SK-N-SH treated with all-trans-retinoic acid at 6 μM for 48 hours (cell line): ENCODE measurements at regions not wholly inside any gene's neighbourhood (a gene's known extent, or its start where the extent isn't known, plus 50 kb on each side); places are given as distances from the start of the nearest gene placed in this dataset.

ENCODE experiments used
- ARNTL ChIP-seq: fragments of 450-650 bp; formaldehyde crosslinking; IDR thresholded peaks from 2 replicates; pipeline ENCODE4 v1.5.0; 2020; ENCODE audit warnings: low read depth, mild to moderate bottlenecking, moderate library complexity, borderline replicate concordance
- ESRRG ChIP-seq: fragments of 250-450 bp; sonication (Bioruptor Pico); IDR thresholded peaks from 2 replicates; pipeline ENCODE4 v1.6.1; 2021; ENCODE audit warnings: mild to moderate bottlenecking
- PATZ1 ChIP-seq: fragments of 250-450 bp; sonication (Bioruptor Pico); IDR thresholded peaks from 2 replicates; pipeline ENCODE4 v1.8.0; 2020; ENCODE audit warnings: mild to moderate bottlenecking, moderate library complexity, borderline replicate concordance
- TOX ChIP-seq: fragments of 250-450 bp; sonication (Bioruptor Pico); IDR thresholded peaks from 2 replicates; pipeline ENCODE4 v1.8.0; 2021; ENCODE audit warnings: mild to moderate bottlenecking, moderate library complexity, borderline replicate concordance
- ZFP30 ChIP-seq: fragments of 450-650 bp; formaldehyde crosslinking; IDR thresholded peaks from 2 replicates; pipeline ENCODE4 v1.5.0; 2022; ENCODE audit warnings: mild to moderate bottlenecking, moderate library complexity
- ZNF565 ChIP-seq: fragments of 450-650 bp; formaldehyde crosslinking; conservative IDR thresholded peaks from 2 replicates; pipeline ENCODE4 v1.5.0; 2020; ENCODE audit warnings: low read depth, mild to moderate bottlenecking, moderate library complexity

- no peak for TF ChIP-seq PATZ1
- TF ChIP-seq ZFP30 (CRISPR knock-in tag), result no peak
- TF ChIP-seq ESRRG (CRISPR knock-in tag), result no peak
- TF ChIP-seq ARNTL (CRISPR knock-in tag), result no peak
- no peak for TF ChIP-seq ZNF565 (CRISPR knock-in tag)
- no peak for TF ChIP-seq TOX
Observed at GRCh38 chr14:28264306-28264705, 502.3 kb upstream of the FOXG1 start.
